Neuron (in vitro differentiated cells): ENCODE measurements at regions not wholly inside any gene's neighbourhood (a gene's known extent, or its start where the extent isn't known, plus 50 kb on each side); places are given as distances from the start of the nearest gene placed in this dataset.

Experiments
- H2AFZ ChIP-seq: one replicate; pipeline ENCODE4 v1.6.1; 2013; ENCODE audit warnings: low read depth, mild to moderate bottlenecking, inconsistent platforms, low read length, moderate library complexity
- H3K27me3 ChIP-seq: one replicate; pipeline ENCODE4 v1.6.1; 2013; ENCODE audit warnings: low read length; ENCODE audit not compliant: insufficient read depth
- H3K36me3 ChIP-seq: one replicate; pipeline ENCODE4 v1.6.1; 2013; ENCODE audit warnings: low read length; ENCODE audit not compliant: insufficient read depth
- H3K4me1 ChIP-seq: one replicate; pipeline ENCODE4 v1.6.1; 2013; ENCODE audit warnings: low read length; ENCODE audit not compliant: insufficient read depth
- H3K4me3 ChIP-seq: 2 replicates; pipeline ENCODE4 v1.5.1; 2013; ENCODE audit warnings: mild to moderate bottlenecking, low read length, moderate library complexity
- H3K9me3 ChIP-seq: one replicate; pipeline ENCODE4 v1.6.1; 2013; ENCODE audit warnings: low read length

DNA sequence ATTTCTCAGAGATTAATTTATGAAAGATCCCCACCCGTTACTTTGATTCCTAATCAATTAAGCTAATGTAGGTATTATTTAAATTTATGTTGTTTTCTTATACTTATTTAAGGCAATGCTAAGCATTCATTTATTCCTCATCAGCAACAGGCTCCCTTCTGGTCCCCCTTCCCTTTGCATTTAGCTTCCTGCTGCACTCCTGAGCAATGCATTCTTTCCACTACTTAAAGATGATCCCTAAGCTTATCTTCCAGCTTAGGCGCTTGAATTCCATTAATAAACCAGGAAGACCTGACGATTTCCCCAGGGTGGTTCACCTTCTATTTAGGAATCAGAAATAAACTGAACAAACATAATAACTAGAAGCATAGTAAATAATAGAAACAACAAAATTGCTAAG, 1003.1 kb downstream of the FSTL5 start:
- H3K4me1 ChIP-seq, result no peaks in the 10 kb centered on the region

DNA sequence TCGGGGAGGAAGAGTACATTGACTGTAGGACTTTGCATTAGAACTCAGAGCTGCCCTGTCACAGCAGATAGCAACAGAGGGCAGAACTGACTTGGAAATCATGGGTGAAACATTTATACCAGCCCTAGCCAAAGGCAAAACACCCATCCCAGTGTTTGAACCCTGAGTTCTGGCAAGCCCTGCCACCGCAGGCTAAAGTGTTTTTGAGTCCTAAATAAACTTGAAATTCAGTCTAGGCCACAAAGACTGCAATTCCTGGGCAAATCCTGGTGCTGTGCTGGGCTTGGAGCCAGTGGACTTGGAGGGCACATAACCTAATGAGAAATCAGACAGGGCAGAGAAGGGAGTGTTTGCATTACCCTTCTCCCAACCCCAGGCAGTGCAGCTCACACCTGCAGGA, 1015.7 kb downstream of the FSTL5 start:
- Histone ChIP-seq H3K4me1 (no peaks in the 10 kb centered on the region), H3K9me3 (no peaks in the 10 kb centered on the region), H3K4me3 (no peak overlapping the region), H3K36me3 (no peaks in the 10 kb centered on the region), H2AFZ (no peak overlapping the region), H3K27me3 (no peaks in the 10 kb centered on the region)

More for the DNA sequence above, 1003.1 kb downstream of the FSTL5 start:
- no peak overlapping the region for H2AFZ ChIP-seq
- no peaks in the 10 kb centered on the region for H3K36me3 ChIP-seq
- H3K27me3 ChIP-seq, result no peaks in the 10 kb centered on the region
- H3K9me3 ChIP-seq, result no peaks in the 10 kb centered on the region
- no peak overlapping the region for H3K4me3 ChIP-seq

DNA sequence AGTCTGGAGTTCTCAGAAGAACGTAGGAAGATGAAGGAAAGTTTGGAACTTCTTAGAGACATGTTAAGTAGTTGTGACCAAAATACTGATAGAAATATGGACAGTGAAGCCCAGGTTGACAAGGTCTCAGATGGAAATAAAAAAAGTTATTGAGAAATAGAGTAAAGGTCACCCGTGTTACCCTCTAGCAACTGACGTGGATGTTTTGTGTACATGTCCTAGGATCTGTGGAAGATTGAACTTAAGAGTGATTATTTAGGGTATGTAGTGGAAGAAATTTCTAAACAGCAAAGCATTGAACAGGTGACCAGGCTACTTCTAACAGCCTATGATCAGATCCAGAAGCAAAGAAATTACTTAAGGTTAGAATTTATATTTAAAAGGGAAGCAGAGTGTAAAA, 1020.4 kb downstream of the FSTL5 start:
- Histone ChIP-seq H3K27me3 (no peaks in the 10 kb centered on the region), H3K4me1 (no peaks in the 10 kb centered on the region), H3K36me3 (no peaks in the 10 kb centered on the region), H3K4me3 (no peak overlapping the region), H3K9me3 (no peaks in the 10 kb centered on the region), H2AFZ (no peak overlapping the region)

DNA sequence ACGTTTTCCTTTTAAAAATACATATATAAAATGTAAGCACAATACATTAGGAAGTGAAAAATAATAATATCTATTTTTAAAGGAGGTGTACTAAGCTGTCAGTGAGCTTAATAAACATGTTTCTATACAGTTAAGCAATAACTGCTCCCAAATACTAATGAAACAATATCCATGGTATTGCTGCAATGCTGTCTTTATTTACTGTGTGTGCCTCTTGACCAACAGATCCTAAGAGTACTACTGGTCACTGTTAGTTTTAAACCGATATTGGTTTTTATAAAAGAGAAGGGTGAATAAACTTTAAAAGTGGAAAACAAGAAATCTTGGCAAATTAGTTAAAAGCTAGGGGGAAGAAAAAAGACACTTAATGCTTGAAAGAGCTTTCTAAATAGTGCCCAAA, 1029.0 kb downstream of the FSTL5 start:
- Histone ChIP-seq H3K27me3 (no peaks in the 10 kb centered on the region), H3K4me1 (no peaks in the 10 kb centered on the region), H3K36me3 (no peaks in the 10 kb centered on the region), H3K4me3 (no peak overlapping the region), H2AFZ (no peak overlapping the region), H3K9me3 (peaks cover 5% of the 10 kb centered on the region)

DNA sequence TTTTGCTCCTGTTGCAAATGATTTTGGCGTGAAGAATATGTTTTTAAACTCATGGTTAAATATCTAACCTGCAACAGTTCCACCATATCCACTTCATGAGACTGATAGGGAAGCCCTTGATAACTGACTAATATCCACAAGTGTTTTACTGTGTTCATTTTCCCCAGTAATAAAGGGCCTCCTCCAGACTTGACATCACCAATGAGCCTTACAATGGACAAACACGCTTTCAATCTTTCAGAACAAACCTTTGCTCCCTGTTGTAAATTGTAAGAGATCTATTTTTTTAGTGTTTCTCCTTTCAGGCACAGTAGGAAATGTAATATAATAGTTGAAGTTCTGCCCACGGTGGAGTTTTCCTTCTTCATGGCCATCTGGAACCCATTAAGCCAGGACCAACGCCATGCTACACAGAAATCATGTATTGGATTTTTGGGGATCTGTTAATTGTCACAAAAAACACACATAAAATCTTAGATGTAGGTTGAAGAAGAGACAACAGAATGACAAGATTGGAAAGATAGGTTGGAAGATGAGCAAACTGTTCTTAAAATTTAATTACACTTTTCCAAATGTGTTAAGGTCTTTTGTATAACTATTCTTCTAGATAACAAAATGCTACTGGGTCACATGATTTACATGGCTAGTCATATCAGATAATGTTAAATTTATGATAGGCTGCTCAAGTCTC, 1030.1 kb downstream of the FSTL5 start:
- Histone ChIP-seq H2AFZ (peak overlapping the region; percentile 1), H3K4me1 (no peaks in the 10 kb centered on the region), H3K36me3 (no peaks in the 10 kb centered on the region), H3K9me3 (peaks cover 5% of the 10 kb centered on the region), H3K4me3 (no peak overlapping the region), H3K27me3 (no peaks in the 10 kb centered on the region)

DNA sequence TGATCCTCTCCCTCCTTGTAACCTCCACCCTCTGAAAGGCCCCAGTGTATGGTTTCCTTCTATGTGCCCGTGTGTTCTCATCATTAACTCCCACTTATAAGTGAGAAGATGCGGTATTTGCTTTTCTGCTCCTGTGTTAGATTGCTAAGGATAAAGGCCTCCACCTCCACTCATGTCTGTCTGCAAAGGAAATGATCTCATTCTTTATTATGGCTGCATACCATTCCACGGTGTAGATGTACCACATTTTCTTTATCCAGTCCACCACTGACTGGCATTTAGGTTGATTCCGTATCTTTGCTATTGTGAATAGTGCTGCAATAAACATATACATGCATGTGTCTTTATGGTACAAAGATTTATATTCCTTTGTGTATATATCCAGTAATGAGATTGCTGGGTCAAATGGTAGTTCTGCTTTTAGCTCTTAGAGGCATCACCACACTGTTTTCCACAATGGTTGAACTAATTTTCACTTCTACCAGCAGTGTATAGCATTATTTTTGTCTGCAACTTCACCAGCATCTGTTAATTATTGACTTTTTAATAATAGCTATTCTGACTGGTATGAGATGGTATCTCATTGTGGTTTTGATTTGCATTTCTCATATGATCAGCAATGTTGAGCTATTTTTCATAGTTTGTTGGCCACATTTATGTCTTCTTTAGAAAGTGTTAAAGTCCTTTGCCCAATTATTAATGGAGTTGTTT, 1030.9 kb downstream of the FSTL5 start:
- Histone ChIP-seq H3K9me3 (peaks cover 5% of the 10 kb centered on the region), H3K4me1 (no peaks in the 10 kb centered on the region), H3K36me3 (no peaks in the 10 kb centered on the region), H2AFZ (no peak overlapping the region), H3K27me3 (no peaks in the 10 kb centered on the region), H3K4me3 (no peak overlapping the region)

DNA sequence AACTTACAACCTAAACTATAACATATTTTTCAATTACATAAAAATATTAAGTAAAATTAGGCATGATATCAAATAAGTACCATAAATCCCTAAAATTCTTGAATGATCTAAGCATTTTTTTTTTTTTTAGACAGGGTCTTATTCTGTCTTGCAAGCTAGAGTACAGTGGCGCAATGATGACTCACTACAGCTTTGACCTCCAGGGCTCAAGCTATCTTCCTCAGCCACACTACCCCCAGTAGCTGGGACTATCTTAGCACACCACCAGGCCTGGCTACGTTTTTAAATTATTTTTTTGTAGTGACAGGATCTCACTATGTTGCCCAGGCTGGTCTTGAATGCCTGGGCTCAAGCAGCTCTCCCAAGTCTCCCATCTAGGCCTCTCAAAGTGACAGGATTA, 1042.3 kb downstream of the FSTL5 start:
- H3K4me1 ChIP-seq, result no peaks in the 10 kb centered on the region
- H3K27me3 ChIP-seq, result no peaks in the 10 kb centered on the region
- H3K36me3 ChIP-seq, result no peaks in the 10 kb centered on the region
- no peak overlapping the region for H3K4me3 ChIP-seq
- H2AFZ ChIP-seq, result no peak overlapping the region
- H3K9me3 ChIP-seq, result no peaks in the 10 kb centered on the region

DNA sequence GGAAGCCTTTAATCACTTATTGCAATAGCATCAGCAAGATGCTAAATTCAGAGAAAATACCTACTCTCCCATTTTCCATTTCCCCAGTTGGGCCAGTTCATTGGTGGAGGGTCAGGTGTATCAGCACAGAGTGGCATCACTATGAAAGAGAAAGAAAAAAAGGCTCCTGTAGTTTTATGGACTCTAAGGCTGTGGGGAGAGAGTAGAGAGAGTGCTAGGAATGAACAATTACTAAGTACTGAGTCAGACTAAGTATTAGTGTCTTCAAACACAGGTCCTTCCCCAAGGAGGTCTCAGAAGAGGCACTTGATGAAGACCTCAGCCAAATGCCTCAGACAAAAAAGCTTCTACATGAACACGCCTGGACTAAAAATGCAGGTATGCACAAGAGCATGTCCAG, 1061.9 kb downstream of the FSTL5 start:
- Histone ChIP-seq H3K4me1 (no peaks in the 10 kb centered on the region), H3K36me3 (no peaks in the 10 kb centered on the region), H3K4me3 (no peak overlapping the region), H2AFZ (no peak overlapping the region), H3K9me3 (no peaks in the 10 kb centered on the region), H3K27me3 (no peaks in the 10 kb centered on the region)

DNA sequence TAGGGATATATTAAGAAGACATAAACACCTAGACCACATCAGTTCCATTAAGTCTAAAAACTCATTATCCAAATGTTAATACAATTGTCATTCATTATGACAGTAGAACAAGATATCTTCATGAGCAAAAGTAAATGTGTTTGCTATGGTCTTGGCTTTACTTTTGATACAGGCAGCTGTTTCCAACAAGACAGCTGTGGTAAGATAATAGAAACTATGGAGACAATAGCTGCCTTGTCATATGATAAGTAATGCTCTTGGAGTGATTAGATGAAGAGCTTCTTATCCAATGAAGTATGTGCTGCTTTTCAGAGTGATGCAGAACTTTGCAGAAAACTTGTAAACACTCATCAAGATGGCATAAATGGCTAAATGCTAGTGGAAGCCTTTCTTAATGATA, 1066.0 kb downstream of the FSTL5 start:
- H3K4me3 ChIP-seq, result no peak overlapping the region
- no peak overlapping the region for H2AFZ ChIP-seq
- H3K36me3 ChIP-seq, result no peaks in the 10 kb centered on the region
- H3K9me3 ChIP-seq, result no peaks in the 10 kb centered on the region
- H3K4me1 ChIP-seq, result no peaks in the 10 kb centered on the region
- no peaks in the 10 kb centered on the region for H3K27me3 ChIP-seq

DNA sequence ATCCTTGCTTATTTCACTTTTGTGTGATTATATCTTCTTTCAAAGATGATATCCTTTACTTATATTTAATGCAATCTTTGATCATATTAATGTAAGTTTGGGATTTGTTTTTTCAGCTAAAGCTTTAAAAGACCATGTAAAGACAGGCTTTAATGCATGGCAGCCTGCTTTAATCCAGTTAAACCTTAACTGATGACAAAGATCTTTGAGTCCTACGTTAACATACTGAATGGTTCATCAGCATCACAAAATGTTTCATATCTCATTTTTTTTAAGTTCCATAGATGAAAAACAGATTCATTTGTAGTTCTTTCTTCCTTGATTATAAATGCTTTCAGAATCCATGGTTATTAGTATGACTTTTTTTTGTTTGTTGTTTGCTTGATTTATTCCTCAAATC, 1102.8 kb downstream of the FSTL5 start:
- no peaks in the 10 kb centered on the region for H3K27me3 ChIP-seq
- no peak overlapping the region for H3K4me3 ChIP-seq
- H3K4me1 ChIP-seq, result no peaks in the 10 kb centered on the region
- no peak overlapping the region for H2AFZ ChIP-seq
- H3K9me3 ChIP-seq, result no peaks in the 10 kb centered on the region
- no peaks in the 10 kb centered on the region for H3K36me3 ChIP-seq
